NB4 (cell line): ENCODE measurements at regions not wholly inside any gene's neighbourhood (a gene's known extent, or its start where the extent isn't known, plus 50 kb on each side); places are given as distances from the start of the nearest gene placed in this dataset.

Experiments used
- DNase-seq: peaks from one replicate; pipeline ENCODE4 v3.0.0; 2010; ENCODE audit warnings: low read depth
- H3K4me3 ChIP-seq: one replicate; pipeline ENCODE4 v1.5.1; 2011; ENCODE audit warnings: mild to moderate bottlenecking, low read depth, low read length, moderate library complexity
- MYC ChIP-seq: IDR thresholded peaks from 2 replicates; pipeline ENCODE4 v1.6.1; 2011; ENCODE audit warnings: low read depth, low read length
- POLR2A ChIP-seq: IDR thresholded peaks from 2 replicates; pipeline ENCODE4 v1.6.1; 2011; ENCODE audit warnings: mild to moderate bottlenecking; ENCODE audit not compliant: insufficient read length; ENCODE audit errors: extremely low read depth
- TF ChIP-seq, protein P1 (sequence below): IDR thresholded peaks from 2 replicates; pipeline ENCODE4 v1.6.1; 2011; ENCODE audit warnings: low read depth, low read length
- TF ChIP-seq, protein P2 (sequence below): IDR thresholded peaks from one replicate; pipeline ENCODE4 v1.5.1; 2012; ENCODE audit warnings: low read depth, low read length

DNA sequence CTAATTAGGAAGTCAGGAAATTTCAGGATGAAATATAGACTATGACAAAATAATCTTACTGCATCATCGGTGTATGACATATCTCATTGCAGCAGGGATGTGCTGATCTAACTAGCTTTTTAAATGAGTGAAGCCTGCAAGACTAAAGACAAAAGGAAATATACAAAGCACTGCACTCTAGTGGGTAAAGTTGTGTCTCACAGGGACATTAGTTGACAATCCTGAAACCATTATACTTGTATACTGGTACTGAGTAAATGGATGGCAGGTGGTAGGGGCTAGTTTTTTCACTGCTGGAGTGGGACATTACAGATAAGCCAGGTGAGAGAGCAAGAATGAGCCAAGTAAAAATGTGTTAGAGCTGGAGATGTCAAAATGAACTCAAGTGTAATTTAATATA, 317.5 kb upstream of the RAB6C start:
- TF ChIP-seq, protein P1, sequence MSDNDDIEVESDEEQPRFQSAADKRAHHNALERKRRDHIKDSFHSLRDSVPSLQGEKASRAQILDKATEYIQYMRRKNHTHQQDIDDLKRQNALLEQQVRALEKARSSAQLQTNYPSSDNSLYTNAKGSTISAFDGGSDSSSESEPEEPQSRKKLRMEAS, result no peak
- TF ChIP-seq, protein P2, sequence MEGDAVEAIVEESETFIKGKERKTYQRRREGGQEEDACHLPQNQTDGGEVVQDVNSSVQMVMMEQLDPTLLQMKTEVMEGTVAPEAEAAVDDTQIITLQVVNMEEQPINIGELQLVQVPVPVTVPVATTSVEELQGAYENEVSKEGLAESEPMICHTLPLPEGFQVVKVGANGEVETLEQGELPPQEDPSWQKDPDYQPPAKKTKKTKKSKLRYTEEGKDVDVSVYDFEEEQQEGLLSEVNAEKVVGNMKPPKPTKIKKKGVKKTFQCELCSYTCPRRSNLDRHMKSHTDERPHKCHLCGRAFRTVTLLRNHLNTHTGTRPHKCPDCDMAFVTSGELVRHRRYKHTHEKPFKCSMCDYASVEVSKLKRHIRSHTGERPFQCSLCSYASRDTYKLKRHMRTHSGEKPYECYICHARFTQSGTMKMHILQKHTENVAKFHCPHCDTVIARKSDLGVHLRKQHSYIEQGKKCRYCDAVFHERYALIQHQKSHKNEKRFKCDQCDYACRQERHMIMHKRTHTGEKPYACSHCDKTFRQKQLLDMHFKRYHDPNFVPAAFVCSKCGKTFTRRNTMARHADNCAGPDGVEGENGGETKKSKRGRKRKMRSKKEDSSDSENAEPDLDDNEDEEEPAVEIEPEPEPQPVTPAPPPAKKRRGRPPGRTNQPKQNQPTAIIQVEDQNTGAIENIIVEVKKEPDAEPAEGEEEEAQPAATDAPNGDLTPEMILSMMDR, result no peak
- no peak for TF ChIP-seq MYC
- TF ChIP-seq POLR2A, result no peak
- no peak overlapping the region for H3K4me3 ChIP-seq
- no peak for DNase-seq

- no peak overlapping the region for H3K4me3 ChIP-seq
- DNase-seq, result no peak
- TF ChIP-seq MYC, result no peak
- TF ChIP-seq, protein P1, result no peak
- TF ChIP-seq POLR2A, result no peak
- TF ChIP-seq, protein P2, result no peak
Measured at GRCh38 chr2:129667577-129667976, 311.9 kb upstream of the RAB6C start.

DNA sequence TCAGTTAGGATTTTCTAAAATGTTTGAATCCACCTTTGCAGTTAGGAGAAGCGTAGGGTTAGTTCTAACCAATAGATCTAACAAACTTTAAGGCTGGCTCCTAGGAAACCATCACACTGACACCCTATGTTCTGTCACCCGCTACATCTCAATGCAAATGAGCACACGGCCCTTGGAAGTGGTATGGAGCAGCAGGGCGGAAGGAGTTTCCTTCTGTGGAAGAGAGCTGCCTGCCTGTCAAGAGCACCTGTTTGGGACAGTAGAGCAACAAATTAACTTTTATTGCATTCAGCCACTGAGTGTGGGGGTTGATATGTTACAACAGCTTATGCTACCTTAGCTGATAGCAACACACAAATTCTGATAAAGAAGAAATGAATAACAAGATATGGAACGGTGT, 306.9 kb upstream of the RAB6C start:
- H3K4me3 ChIP-seq, result no peak overlapping the region
- TF ChIP-seq, protein P1, result no peak
- no peak for TF ChIP-seq MYC
- TF ChIP-seq POLR2A, result no peak
- TF ChIP-seq, protein P2, result no peak
- DNase-seq, result no peak

- H3K4me3 ChIP-seq, result no peak overlapping the region
- TF ChIP-seq MYC, result no peak
- TF ChIP-seq, protein P1, result no peak
- TF ChIP-seq, protein P2, result no peak
- no peak for TF ChIP-seq POLR2A
- no peak for DNase-seq
Measured at GRCh38 chr2:129673234-129673633, 306.2 kb upstream of the RAB6C start.

GRCh38 chr2:129673847-129674711, 305.4 kb upstream of the RAB6C start:
- TF ChIP-seq, protein P1, result no peak
- TF ChIP-seq POLR2A (no peak), MYC (no peak)
- TF ChIP-seq, protein P2, result no peak
- DNase-seq, result no peak
- H3K4me3 ChIP-seq, result no peak overlapping the region
